SK-N-SH (cell line): ENCODE measurements at regions not wholly inside any gene's neighbourhood (a gene's known extent, or its start where the extent isn't known, plus 50 kb on each side); places are given as distances from the start of the nearest gene placed in this dataset.

ENCODE experiments used
- CTCF ChIA-PET: fragments of 300-600, 350-600 bp; formaldehyde crosslinking; extraction: SDS; loops from one replicate; lab custom pipeline; 2021; lab: Yijun Ruan, JAX
- POLR2A ChIA-PET: fragments of 350-600 bp; sonication (Branson Sonifier 250); formaldehyde crosslinking; extraction: SDS; loops from one replicate; lab custom pipeline; 2020; ENCODE audit warnings: antibody characterized with exemption, inconsistent platforms; lab: Yijun Ruan, JAX
- DNase-seq: peaks from one replicate; pipeline ENCODE4 v3.0.0; 2012
- H2AFZ ChIP-seq: fragments of 200-600 bp; sonication (generic); 2 replicates; pipeline ENCODE4 v1.8.1; 2016; ENCODE audit warnings: antibody characterized with exemption, mild to moderate bottlenecking, low read depth
- H3F3A ChIP-seq: fragments of 200-600 bp; sonication (generic); replicated peaks from 2 replicates; pipeline ENCODE3; 2016; ENCODE audit warnings: antibody characterized with exemption, mild to moderate bottlenecking; ENCODE audit not compliant: insufficient read depth
- H3K27ac ChIP-seq, 2 experiments: fragments of 200-500 bp in 1 of 2; fragments of 200-600 bp in 1 of 2; sonication (Bioruptor generic) in 1 of 2; sonication (generic), shearing (Covaris generic) in 1 of 2; 2 replicates each; pipeline versions ENCODE4 v1.5.1 to v1.6.1; 2014 to 2016; ENCODE audit warnings: low read depth in 2 of 2, inconsistent platforms in 1 of 2, low read length in 1 of 2, mild to moderate bottlenecking in 1 of 2, mixed read lengths in 1 of 2
- H3K27me3 ChIP-seq: fragments of 200-600 bp; sonication (generic), shearing (Covaris generic); 2 replicates; pipeline ENCODE4 v1.6.1; 2016; ENCODE audit warnings: mixed run types; ENCODE audit not compliant: insufficient read depth
- H3K36me3 ChIP-seq, 2 experiments: fragments of 200-500 bp in 1 of 2; fragments of 200-600 bp in 1 of 2; sonication (Bioruptor generic) in 1 of 2; sonication (generic) in 1 of 2; replicated peaks in 1 of 2; 2 replicates each; pipeline versions ENCODE3 to v1.5.1; 2014 to 2016; ENCODE audit warnings: low read length in 1 of 2, mild to moderate bottlenecking in 1 of 2; ENCODE audit not compliant: insufficient read depth in 2 of 2, control insufficient read depth in 1 of 2
- H3K4me1 ChIP-seq, 2 experiments: fragments of 200-500 bp in 1 of 2; fragments of 200-600 bp in 1 of 2; sonication (Bioruptor generic) in 1 of 2; sonication (generic), shearing (Covaris generic) in 1 of 2; 2 replicates each; pipeline versions ENCODE4 v1.5.1 to v1.6.1; 2014 to 2016; ENCODE audit warnings: low read depth in 1 of 2, low read length in 1 of 2, mixed run types in 1 of 2; ENCODE audit not compliant: insufficient read depth in 2 of 2, control insufficient read depth in 1 of 2
- H3K4me2 ChIP-seq: fragments of 200-600 bp; sonication (generic), shearing (Covaris generic); 2 replicates; pipeline ENCODE4 v1.6.1; 2017; ENCODE audit warnings: mixed run types
- H3K4me3 ChIP-seq, 2 experiments: fragments of 200-500 bp in 1 of 2; fragments of 200-600 bp in 1 of 2; sonication (Bioruptor generic) in 1 of 2; sonication (generic), shearing (Covaris generic) in 1 of 2; 2 replicates each; pipeline versions ENCODE4 v1.5.1 to v1.8.1; 2014 to 2016; ENCODE audit warnings: low read depth in 2 of 2, inconsistent platforms in 1 of 2, low read length in 1 of 2, mild to moderate bottlenecking in 1 of 2, mixed read lengths in 1 of 2, moderate library complexity in 1 of 2
- H3K79me2 ChIP-seq: fragments of 200-600 bp; sonication (generic); 2 replicates; pipeline ENCODE4 v1.8.1; 2017; ENCODE audit warnings: mild to moderate bottlenecking; ENCODE audit not compliant: insufficient read depth
- H3K9ac ChIP-seq: fragments of 200-600 bp; sonication (generic); 2 replicates; pipeline ENCODE4 v1.6.1; 2017; ENCODE audit warnings: mixed run types
- H3K9me2 ChIP-seq: fragments of 200-600 bp; sonication (generic); 2 replicates; pipeline ENCODE4 v1.6.1; 2017; ENCODE audit warnings: mixed run types
- H3K9me3 ChIP-seq: fragments of 200-600 bp; sonication (generic); 2 replicates; pipeline ENCODE4 v1.6.1; 2017; ENCODE audit warnings: mixed run types, mild to moderate bottlenecking, moderate library complexity
- H4K20me1 ChIP-seq: fragments of 200-600 bp; sonication (generic); 2 replicates; pipeline ENCODE4 v1.6.1; 2017; ENCODE audit warnings: mild to moderate bottlenecking, mixed run types; ENCODE audit not compliant: insufficient read depth
- CHD2 ChIP-seq: fragments of 150-350 bp; IDR thresholded peaks from 2 replicates; pipeline ENCODE4 v1.6.1; 2018; ENCODE audit warnings: low read length; ENCODE audit not compliant: partially characterized antibody
- ELF1 ChIP-seq: IDR thresholded peaks from 2 replicates; pipeline ENCODE4 v1.4.0; 2012
- EZH2phosphoT487 ChIP-seq: fragments of 200-600 bp; sonication (generic); IDR thresholded peaks from 2 replicates; pipeline ENCODE4 v1.6.1; 2017; ENCODE audit warnings: low read depth, mixed run types, mild to moderate bottlenecking, antibody characterized with exemption, moderate library complexity, borderline replicate concordance
- FOXJ3 ChIP-seq: sonication (generic); formaldehyde crosslinking; IDR thresholded peaks from 2 replicates; pipeline ENCODE4 v1.5.1; 2020; ENCODE audit warnings: mild to moderate bottlenecking, missing genetic modification reagents
- GATA2 ChIP-seq: sonication (generic); formaldehyde crosslinking; IDR thresholded peaks from 2 replicates; pipeline ENCODE4 v1.5.0; 2020; ENCODE audit warnings: mild to moderate bottlenecking, missing genetic modification reagents
- JUND ChIP-seq: IDR thresholded peaks from 2 replicates; pipeline ENCODE4 v1.4.0; 2012
- MXI1 ChIP-seq: IDR thresholded peaks from 2 replicates; pipeline ENCODE4 v1.6.1; 2012; ENCODE audit warnings: mild to moderate bottlenecking, low read depth, low read length, improper control_type of control experiment
- NFIC ChIP-seq: IDR thresholded peaks from 2 replicates; pipeline ENCODE4 v1.4.0; 2012; ENCODE audit warnings: borderline replicate concordance
- POLR2AphosphoS5 ChIP-seq: IDR thresholded peaks from 2 replicates; pipeline ENCODE4 v1.6.1; 2012; ENCODE audit warnings: low read depth, low read length
- TCF12 ChIP-seq: IDR thresholded peaks from 2 replicates; pipeline ENCODE4 v1.4.0; 2012
- TEAD4 ChIP-seq: IDR thresholded peaks from 2 replicates; pipeline ENCODE4 v1.4.0; 2012; ENCODE audit warnings: mild to moderate bottlenecking, borderline replicate concordance; ENCODE audit not compliant: insufficient read depth
- WGBS: methylation state at CpG from one replicate; pipeline ENCODE4 v1.1.6; 2017; ENCODE audit warnings: low lambda C conversion rate; 5-methylcytosine and 5-hydroxymethylcytosine counted together
- TF ChIP-seq, protein P1 (sequence below): IDR thresholded peaks from 2 replicates; pipeline ENCODE4 v1.6.1; 2012; ENCODE audit warnings: mild to moderate bottlenecking, low read depth, low read length, moderate library complexity
- TF ChIP-seq, protein P2 (sequence below): fragments of 200-600 bp; sonication (generic); IDR thresholded peaks from 2 replicates; pipeline ENCODE4 v1.6.1; 2017; ENCODE audit warnings: antibody characterized with exemption, mild to moderate bottlenecking, moderate library complexity
- TF ChIP-seq, protein P3 (sequence below): fragments of 150-350 bp; IDR thresholded peaks from 2 replicates; pipeline ENCODE4 v1.6.1; 2017; ENCODE audit warnings: antibody characterized with exemption, low read length, low read depth, borderline replicate concordance

GRCh38 chr2:176544991-176545956, 276.0 kb downstream of the MTX2 start:
- no peak for DNase-seq
- CTCF ChIA-PET = interaction anchor here (1.7 to 2.6 kb wide), 2 partner anchors 9 to 90 kb away, joined by 8 to 9 read pairs; no protein-coding TSS in a partner anchor
- Histone ChIP-seq H3K27me3 (no peaks in the 10 kb centered on the region), H3F3A (no peaks in the 10 kb centered on the region), H2AFZ (no peak overlapping the region), H3K9ac (no peak overlapping the region), H3K9me2 (no peaks in the 10 kb centered on the region), H3K4me3 (no peak overlapping the region), H3K27ac (no peak overlapping the region), H3K9me3 (no peaks in the 10 kb centered on the region), H3K36me3 (no peaks in the 10 kb centered on the region), H4K20me1 (no peaks in the 10 kb centered on the region), H3K79me2 (no peaks in the 10 kb centered on the region), H3K4me1 (peaks cover 0 to 9% of the 10 kb centered on the region in 2 experiments; a peak in 2 of 4 replicates), H3K4me2 (no peak overlapping the region)
- POLR2A ChIA-PET = no interaction called here
- TF ChIP-seq, protein P1, sequence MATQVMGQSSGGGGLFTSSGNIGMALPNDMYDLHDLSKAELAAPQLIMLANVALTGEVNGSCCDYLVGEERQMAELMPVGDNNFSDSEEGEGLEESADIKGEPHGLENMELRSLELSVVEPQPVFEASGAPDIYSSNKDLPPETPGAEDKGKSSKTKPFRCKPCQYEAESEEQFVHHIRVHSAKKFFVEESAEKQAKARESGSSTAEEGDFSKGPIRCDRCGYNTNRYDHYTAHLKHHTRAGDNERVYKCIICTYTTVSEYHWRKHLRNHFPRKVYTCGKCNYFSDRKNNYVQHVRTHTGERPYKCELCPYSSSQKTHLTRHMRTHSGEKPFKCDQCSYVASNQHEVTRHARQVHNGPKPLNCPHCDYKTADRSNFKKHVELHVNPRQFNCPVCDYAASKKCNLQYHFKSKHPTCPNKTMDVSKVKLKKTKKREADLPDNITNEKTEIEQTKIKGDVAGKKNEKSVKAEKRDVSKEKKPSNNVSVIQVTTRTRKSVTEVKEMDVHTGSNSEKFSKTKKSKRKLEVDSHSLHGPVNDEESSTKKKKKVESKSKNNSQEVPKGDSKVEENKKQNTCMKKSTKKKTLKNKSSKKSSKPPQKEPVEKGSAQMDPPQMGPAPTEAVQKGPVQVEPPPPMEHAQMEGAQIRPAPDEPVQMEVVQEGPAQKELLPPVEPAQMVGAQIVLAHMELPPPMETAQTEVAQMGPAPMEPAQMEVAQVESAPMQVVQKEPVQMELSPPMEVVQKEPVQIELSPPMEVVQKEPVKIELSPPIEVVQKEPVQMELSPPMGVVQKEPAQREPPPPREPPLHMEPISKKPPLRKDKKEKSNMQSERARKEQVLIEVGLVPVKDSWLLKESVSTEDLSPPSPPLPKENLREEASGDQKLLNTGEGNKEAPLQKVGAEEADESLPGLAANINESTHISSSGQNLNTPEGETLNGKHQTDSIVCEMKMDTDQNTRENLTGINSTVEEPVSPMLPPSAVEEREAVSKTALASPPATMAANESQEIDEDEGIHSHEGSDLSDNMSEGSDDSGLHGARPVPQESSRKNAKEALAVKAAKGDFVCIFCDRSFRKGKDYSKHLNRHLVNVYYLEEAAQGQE = no peak
- TF ChIP-seq POLR2AphosphoS5 = no peak
- TF ChIP-seq FOXJ3 = no peak
- no peak for TF ChIP-seq NFIC
- no peak for TF ChIP-seq EZH2phosphoT487
- TF ChIP-seq GATA2 (CRISPR knock-in tag) = no peak
- TF ChIP-seq MXI1 = no peak
- no peak for TF ChIP-seq TCF12
- TF ChIP-seq, protein P2, sequence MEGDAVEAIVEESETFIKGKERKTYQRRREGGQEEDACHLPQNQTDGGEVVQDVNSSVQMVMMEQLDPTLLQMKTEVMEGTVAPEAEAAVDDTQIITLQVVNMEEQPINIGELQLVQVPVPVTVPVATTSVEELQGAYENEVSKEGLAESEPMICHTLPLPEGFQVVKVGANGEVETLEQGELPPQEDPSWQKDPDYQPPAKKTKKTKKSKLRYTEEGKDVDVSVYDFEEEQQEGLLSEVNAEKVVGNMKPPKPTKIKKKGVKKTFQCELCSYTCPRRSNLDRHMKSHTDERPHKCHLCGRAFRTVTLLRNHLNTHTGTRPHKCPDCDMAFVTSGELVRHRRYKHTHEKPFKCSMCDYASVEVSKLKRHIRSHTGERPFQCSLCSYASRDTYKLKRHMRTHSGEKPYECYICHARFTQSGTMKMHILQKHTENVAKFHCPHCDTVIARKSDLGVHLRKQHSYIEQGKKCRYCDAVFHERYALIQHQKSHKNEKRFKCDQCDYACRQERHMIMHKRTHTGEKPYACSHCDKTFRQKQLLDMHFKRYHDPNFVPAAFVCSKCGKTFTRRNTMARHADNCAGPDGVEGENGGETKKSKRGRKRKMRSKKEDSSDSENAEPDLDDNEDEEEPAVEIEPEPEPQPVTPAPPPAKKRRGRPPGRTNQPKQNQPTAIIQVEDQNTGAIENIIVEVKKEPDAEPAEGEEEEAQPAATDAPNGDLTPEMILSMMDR = no peak
- TF ChIP-seq, protein P3, sequence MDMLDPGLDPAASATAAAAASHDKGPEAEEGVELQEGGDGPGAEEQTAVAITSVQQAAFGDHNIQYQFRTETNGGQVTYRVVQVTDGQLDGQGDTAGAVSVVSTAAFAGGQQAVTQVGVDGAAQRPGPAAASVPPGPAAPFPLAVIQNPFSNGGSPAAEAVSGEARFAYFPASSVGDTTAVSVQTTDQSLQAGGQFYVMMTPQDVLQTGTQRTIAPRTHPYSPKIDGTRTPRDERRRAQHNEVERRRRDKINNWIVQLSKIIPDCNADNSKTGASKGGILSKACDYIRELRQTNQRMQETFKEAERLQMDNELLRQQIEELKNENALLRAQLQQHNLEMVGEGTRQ = no peak
- TF ChIP-seq ELF1 = no peak
- no peak for TF ChIP-seq JUND
- TF ChIP-seq CHD2 = no peak
- no peak for TF ChIP-seq TEAD4
- 59% methylated on average over 4 of the region's 4 CpGs for WGBS
